RWPE2 (cell line): ENCODE measurements at regions not wholly inside any gene's neighbourhood (a gene's known extent, or its start where the extent isn't known, plus 50 kb on each side); places are given as distances from the start of the nearest gene placed in this dataset.
A peak's percentile ranks its signal among the peaks of the same experiment; 100 is the strongest.

Experiments
- ATAC-seq: fragments of 200-7000 bp; cut with Tn5 transposase; 3 replicates; pipeline ENCODE4 v1.9.1; 2021; ENCODE audit warnings: low read depth
- DNase-seq: peaks from one replicate; pipeline ENCODE4 v3.0.0-alpha.2; 2020; ENCODE audit warnings: low spot score
- H3K27ac ChIP-seq: fragments of 450-650 bp; 2 replicates; pipeline ENCODE4 v1.5.1; 2017; ENCODE audit warnings: mild to moderate bottlenecking; ENCODE audit not compliant: poor library complexity, severe bottlenecking
- H3K27me3 ChIP-seq: fragments of 250-450 bp; sonication (Bioruptor Pico); 2 replicates; pipeline ENCODE4 v1.5.1; 2021; ENCODE audit warnings: mild to moderate bottlenecking, moderate library complexity; ENCODE audit not compliant: insufficient read depth, poor library complexity, severe bottlenecking
- H3K36me3 ChIP-seq: fragments of 250-450 bp; sonication (Bioruptor Pico); 2 replicates; pipeline ENCODE4 v1.5.1; 2020; ENCODE audit warnings: low read depth, mild to moderate bottlenecking, moderate library complexity
- H3K4me1 ChIP-seq: fragments of 250-450 bp; sonication (Bioruptor Pico); 2 replicates; pipeline ENCODE4 v1.5.1; 2021; ENCODE audit warnings: mild to moderate bottlenecking, moderate library complexity; ENCODE audit not compliant: insufficient read depth, poor library complexity, severe bottlenecking
- H3K4me3 ChIP-seq: fragments of 250-450 bp; sonication (Bioruptor Pico); 2 replicates; pipeline ENCODE4 v1.5.1; 2021; ENCODE audit warnings: mild to moderate bottlenecking, moderate library complexity; ENCODE audit not compliant: severe bottlenecking
- H3K9me3 ChIP-seq: fragments of 250-450 bp; sonication (Bioruptor Pico); 2 replicates; pipeline ENCODE4 v1.5.1; 2021; ENCODE audit warnings: mild to moderate bottlenecking, moderate library complexity; ENCODE audit not compliant: severe bottlenecking
- TF ChIP-seq, protein P1 (sequence below): fragments of 450-650 bp; IDR thresholded peaks from one replicate; pipeline ENCODE4 v1.5.1; 2017; ENCODE audit warnings: mild to moderate bottlenecking, moderate library complexity; ENCODE audit not compliant: poor library complexity, severe bottlenecking

DNA sequence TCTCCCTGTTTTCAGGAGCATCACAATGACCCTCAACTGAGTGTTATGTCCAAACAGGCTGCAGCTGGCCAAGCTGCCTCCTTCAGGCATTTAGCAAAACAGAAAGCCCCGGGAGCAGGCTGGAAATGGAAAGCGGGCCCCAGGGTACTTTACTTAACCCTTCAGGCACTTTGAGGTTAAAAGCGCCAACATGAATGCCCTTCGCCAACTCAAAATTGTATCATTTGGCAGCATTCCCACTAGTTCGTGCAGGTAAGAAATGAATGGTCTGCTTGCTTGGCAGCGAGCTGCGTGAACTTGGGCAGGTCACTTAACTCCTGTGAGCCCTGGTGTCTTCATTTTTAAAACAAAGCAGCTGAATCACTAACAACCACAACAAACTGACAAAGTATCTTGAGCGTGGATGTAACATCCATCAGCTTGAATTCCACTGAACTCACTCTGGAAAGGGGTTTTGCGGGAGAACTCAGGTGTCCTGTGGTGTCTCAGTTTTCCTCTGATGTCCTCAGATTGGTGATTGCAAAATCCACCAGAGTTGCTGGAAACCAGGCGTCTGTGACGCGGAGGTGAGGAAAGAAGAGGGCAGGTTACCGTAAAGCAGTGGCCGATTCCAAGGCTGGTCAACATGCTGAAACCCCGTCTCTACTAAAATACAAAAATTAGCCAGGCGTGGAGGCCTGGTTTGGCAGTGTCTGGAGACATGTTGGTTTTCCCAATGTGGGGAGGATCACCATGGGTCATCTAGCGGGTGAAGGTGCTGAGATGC, 118.8 kb upstream of the ZNF217 start:
- H3K27ac ChIP-seq = no peak overlapping the region
- DNase-seq (no peak), ATAC-seq (no peak)
- H3K9me3 ChIP-seq = no peaks in the 10 kb centered on the region
- no peaks in the 10 kb centered on the region for H3K27me3 ChIP-seq
- H3K4me3 ChIP-seq = no peak overlapping the region
- TF ChIP-seq, protein P1, sequence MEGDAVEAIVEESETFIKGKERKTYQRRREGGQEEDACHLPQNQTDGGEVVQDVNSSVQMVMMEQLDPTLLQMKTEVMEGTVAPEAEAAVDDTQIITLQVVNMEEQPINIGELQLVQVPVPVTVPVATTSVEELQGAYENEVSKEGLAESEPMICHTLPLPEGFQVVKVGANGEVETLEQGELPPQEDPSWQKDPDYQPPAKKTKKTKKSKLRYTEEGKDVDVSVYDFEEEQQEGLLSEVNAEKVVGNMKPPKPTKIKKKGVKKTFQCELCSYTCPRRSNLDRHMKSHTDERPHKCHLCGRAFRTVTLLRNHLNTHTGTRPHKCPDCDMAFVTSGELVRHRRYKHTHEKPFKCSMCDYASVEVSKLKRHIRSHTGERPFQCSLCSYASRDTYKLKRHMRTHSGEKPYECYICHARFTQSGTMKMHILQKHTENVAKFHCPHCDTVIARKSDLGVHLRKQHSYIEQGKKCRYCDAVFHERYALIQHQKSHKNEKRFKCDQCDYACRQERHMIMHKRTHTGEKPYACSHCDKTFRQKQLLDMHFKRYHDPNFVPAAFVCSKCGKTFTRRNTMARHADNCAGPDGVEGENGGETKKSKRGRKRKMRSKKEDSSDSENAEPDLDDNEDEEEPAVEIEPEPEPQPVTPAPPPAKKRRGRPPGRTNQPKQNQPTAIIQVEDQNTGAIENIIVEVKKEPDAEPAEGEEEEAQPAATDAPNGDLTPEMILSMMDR = no peak
- no peaks in the 10 kb centered on the region for H3K4me1 ChIP-seq
- H3K36me3 ChIP-seq = no peaks in the 10 kb centered on the region

DNA sequence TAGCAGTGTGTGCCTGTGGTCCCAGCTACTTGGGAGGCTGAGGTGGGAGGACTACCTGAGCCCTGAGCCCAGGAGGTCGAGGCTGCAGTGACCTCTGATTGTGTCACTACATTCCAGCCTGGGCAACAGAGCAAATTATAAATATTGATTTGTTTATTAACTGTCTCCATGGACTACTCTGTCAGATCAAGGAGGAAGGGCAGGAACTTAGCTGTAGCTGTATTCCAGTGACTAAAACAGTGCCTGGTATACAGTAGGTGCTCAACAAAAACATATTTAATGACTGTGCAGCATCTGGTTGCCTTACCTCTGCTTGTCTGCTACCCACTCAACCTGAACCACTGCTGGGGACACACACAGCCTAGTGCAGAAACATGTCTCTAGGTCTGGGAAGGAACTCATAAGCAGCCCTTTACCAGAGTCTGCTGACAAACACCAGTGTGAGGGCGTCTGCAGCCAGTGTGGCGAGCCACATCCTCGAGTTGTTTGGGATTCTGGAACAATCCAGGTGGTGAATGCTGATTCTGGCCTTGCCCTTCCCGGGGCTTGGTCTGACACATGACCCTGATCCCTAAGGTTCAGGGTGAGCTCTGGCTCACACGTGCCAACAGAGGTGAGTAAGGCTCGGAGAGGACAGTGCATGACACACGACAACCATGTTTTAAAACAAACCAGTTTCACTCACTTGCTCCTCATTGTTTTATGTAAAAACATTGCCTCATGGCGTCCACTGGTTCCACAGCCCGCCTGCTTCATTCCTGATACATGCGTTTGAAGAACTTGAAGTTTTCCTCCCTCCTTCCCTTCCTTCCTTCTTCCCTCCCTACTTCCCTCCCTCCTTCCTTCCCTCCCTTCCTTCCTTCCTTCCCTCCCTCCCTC, 117.9 kb upstream of the ZNF217 start:
- peak; percentile 7; the same call in 2 of the 3 replicates for ATAC-seq
- H3K4me1 ChIP-seq = no peaks in the 10 kb centered on the region
- H3K27me3 ChIP-seq = no peaks in the 10 kb centered on the region
- no peak for DNase-seq
- TF ChIP-seq, protein P1 = no peak
- no peaks in the 10 kb centered on the region for H3K36me3 ChIP-seq
- no peak overlapping the region for H3K27ac ChIP-seq
- H3K4me3 ChIP-seq = no peak overlapping the region
- no peaks in the 10 kb centered on the region for H3K9me3 ChIP-seq

DNA sequence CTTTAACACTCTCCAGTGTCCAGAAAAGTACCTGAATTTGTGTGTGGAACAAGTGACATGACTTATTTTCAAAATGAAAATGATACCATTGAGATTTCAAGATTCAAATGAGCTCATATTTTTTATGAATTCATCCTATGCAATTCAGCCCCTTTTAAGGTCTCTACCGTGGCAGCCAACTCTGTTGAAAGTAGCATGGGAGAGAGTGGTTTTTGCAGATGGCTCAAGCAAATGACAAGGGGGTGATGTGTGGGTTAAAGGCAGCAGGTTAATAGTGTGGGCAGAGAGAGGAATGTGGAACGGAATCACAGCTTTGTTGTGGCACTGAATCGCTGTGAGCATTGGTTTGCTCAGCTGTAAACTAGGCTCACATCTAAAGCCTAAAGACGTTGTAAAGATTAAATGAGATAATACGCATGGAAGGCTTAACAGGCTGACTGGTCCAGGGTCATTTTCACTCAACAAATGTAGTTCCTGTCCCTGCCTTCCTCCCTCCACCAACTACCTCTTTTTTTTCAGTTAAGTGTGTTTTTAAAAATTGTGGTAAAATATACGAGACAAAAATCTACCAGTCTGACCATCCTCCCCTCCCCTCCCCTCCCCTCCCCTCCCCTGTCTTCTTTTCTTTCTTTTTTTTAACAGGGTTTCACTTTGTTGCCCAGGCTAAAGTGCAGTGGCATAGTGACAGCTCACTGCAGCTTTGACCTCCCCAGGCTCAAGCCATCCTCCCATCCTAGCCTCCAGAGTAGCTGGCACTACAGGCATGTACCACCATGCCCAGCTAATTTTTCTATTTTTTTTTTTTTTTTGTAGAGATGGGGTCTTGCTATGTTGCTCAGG, 114.7 kb upstream of the ZNF217 start:
- ATAC-seq = peak; percentile 22; the same call in 1 of the 3 replicates
- TF ChIP-seq, protein P1 = no peak
- no peak for DNase-seq
- Histone ChIP-seq H3K36me3 (no peaks in the 10 kb centered on the region), H3K4me3 (no peak overlapping the region), H3K27me3 (no peaks in the 10 kb centered on the region), H3K4me1 (no peaks in the 10 kb centered on the region), H3K27ac (no peak overlapping the region), H3K9me3 (no peaks in the 10 kb centered on the region)

DNA sequence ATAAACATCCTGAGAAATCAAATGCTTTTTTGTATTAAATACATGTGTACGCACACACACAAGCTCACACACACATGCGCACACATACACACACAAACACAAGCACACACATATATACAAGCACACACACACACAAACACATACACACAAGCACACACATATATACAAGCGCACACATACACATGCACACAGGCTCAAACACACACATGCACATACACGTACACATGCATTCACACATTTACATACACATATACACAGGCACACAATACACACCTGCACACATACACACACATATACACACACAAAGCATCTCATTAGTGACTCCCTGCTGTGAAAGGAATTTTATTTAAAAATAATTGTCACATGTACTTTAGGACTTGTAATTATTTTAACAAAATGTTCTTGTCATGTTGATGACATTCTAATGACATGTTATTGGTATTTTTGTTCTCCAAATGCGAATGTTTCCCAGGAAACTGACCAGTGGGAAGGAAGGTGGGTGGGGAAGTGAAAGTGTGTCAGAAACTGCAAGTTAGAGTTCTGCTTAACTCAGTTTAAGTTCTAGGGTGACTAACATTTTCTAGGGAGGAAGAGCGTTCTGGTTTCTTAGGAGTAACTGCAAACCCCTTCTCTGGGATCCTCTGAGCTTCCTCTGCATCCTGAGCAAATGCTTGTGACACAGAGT, 113.9 kb upstream of the ZNF217 start:
- Histone ChIP-seq H3K27ac (no peak overlapping the region), H3K9me3 (no peaks in the 10 kb centered on the region), H3K4me1 (no peaks in the 10 kb centered on the region), H3K4me3 (no peak overlapping the region), H3K27me3 (no peaks in the 10 kb centered on the region), H3K36me3 (no peaks in the 10 kb centered on the region)
- TF ChIP-seq, protein P1 = no peak
- DNase-seq = no peak
- 0 out of 3 replicates have a peak, but pooled peaks have one; percentile 33 for ATAC-seq
